HFF-Myc (cell line): ENCODE measurements at regions not wholly inside any gene's neighbourhood (a gene's known extent, or its start where the extent isn't known, plus 50 kb on each side); places are given as distances from the start of the nearest gene placed in this dataset.

Source experiments
- DNase-seq: peaks from one replicate; pipeline ENCODE4 v3.0.0-alpha.2; 2011; ENCODE audit warnings: low read depth; ENCODE audit errors: extremely low read depth
- H3K4me3 ChIP-seq: replicated peaks from 2 replicates; pipeline ENCODE4 v1.5.1; 2011; ENCODE audit warnings: low read depth, mild to moderate bottlenecking, control low read depth, low read length
- TF ChIP-seq, protein P1 (sequence below): IDR thresholded peaks from 2 replicates; pipeline ENCODE4 v1.5.1; 2012; ENCODE audit warnings: mild to moderate bottlenecking, low read depth, low read length, control low read depth; ENCODE audit errors: missing control alignments

GRCh38 chr9:105037139-105037538 is 109.2 kb upstream of the ABCA1 start:
- TF ChIP-seq, protein P1, sequence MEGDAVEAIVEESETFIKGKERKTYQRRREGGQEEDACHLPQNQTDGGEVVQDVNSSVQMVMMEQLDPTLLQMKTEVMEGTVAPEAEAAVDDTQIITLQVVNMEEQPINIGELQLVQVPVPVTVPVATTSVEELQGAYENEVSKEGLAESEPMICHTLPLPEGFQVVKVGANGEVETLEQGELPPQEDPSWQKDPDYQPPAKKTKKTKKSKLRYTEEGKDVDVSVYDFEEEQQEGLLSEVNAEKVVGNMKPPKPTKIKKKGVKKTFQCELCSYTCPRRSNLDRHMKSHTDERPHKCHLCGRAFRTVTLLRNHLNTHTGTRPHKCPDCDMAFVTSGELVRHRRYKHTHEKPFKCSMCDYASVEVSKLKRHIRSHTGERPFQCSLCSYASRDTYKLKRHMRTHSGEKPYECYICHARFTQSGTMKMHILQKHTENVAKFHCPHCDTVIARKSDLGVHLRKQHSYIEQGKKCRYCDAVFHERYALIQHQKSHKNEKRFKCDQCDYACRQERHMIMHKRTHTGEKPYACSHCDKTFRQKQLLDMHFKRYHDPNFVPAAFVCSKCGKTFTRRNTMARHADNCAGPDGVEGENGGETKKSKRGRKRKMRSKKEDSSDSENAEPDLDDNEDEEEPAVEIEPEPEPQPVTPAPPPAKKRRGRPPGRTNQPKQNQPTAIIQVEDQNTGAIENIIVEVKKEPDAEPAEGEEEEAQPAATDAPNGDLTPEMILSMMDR: no peak
- H3K4me3 ChIP-seq: no peak overlapping the region
- DNase-seq: no peak

DNA sequence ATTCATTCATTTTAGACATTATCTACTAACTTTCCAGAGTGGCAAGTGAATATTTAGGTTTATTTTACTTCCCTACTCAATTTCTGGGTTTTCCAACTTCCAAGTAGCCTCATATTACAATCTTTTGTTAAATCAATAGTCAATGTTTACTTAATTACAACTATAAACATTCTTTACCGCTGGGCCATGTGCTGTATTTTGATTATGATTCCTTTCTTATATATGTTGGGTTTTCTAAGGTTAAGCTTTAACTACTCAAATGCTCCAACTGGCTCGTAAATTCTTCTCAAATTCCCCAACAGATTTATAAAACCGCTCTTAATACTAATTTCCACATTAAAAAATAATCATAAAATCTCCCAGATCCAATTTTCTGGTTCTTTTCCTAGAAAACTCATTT is 110.1 kb upstream of the ABCA1 start:
- DNase-seq: no peak

DNA sequence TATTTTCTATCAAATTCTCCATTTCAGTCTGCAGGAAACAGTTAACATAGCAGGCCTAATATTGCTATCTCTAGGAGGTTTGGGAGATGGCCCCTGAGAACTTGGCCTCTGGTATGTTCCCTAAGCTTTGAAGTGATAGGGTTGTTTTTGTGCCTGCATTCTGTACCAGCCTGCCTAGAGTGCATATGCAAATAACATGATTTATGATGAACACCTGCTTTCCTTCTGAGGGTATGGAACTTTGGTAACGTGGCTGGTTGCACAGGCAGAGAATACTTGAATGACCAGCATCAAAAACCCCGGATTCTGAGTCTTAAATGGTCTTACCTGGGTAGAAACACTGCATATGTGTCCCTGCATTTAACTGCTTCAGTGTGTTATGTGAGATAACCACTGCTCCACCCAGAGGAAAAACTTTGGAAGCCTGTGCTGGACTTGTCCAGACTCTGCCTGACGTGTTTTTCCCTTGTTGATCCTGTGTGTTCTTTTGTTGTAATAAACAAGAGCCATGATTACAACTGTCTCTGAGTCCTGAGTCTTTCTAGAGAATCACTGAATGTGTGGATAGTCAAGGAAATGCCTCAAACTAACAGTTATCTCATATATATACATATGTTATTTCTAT is 111.3 kb upstream of the ABCA1 start:
- no peak overlapping the region for H3K4me3 ChIP-seq
- DNase-seq: no peak
- TF ChIP-seq, protein P1: no peak

More for the DNA sequence above, 110.1 kb upstream of the ABCA1 start:
- no peak overlapping the region for H3K4me3 ChIP-seq
- TF ChIP-seq, protein P1: no peak

- TF ChIP-seq, protein P1: no peak
- DNase-seq: no peak
- no peak overlapping the region for H3K4me3 ChIP-seq
Observed at GRCh38 chr9:105043370-105043936, 115.5 kb upstream of the ABCA1 start.

- no peak for DNase-seq
- TF ChIP-seq, protein P1: no peak
- no peak overlapping the region for H3K4me3 ChIP-seq
Observed at GRCh38 chr9:105044518-105044917, 116.6 kb upstream of the ABCA1 start.

- no peak for DNase-seq
- H3K4me3 ChIP-seq: no peak overlapping the region
- TF ChIP-seq, protein P1: no peak
Observed at GRCh38 chr9:105046907-105047741, 119.2 kb upstream of the ABCA1 start.
